ENCODE measurements at regions not wholly inside any gene's neighbourhood (a gene's known extent, or its start where the extent isn't known, plus 50 kb on each side); places are given as distances from the start of the nearest gene placed in this dataset.

GRCh38 chr10:4450981-4451908 is 374.8 kb upstream of the AKR1E2 start:
- no peak overlapping the region for H3K9ac ChIP-seq (ENCODE audit: control insufficient read depth, extremely low read depth, insufficient read depth, low read length)

DNA sequence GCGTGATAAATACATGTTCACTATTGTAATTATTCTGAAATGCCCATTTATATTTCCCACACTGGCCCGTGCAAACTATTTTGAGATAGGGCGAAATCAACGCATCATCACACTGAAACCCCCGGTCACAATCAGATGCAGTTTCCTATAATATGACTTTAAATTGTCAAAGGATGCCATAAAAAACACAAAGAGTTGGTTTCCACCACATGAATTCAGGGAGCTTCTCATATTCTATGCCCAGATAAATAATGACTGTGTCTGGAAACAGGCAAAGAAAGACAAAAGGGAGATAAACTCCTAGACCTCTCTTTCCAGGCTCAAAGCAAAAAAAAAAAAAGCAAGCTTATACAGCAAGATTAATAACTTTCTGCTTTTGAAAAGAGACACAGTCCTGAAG is 375.8 kb upstream of the AKR1E2 start:
- TF ChIP-seq EZH2 (IDR thresholded peaks at IDR 0.05; ENCODE audit: low read length) = no peak
- no peak for TF ChIP-seq CTCF (optimal IDR thresholded peaks at IDR 0.05 in 1 of 3, IDR thresholded peaks at IDR 0.05 in 1 of 3, conservative IDR thresholded peaks at IDR 0.05 in 1 of 3; ENCODE audit: extremely low read depth in 1 of 3, insufficient read depth in 2 of 3, low read length in 3 of 3)
- FAIRE-seq = no peak
- no peak overlapping the region for H3K27ac ChIP-seq (ENCODE audit: control insufficient read depth, insufficient read depth, low read length)
- no peak overlapping the region for H3K4me2 ChIP-seq (ENCODE audit: control insufficient read depth, extremely low read depth, insufficient read depth, low read depth, low read length)
- no peaks in the 10 kb centered on the region for H3K27me3 ChIP-seq (ENCODE audit: control insufficient read depth, extremely low read depth, insufficient read depth, low read length)
- no peak overlapping the region for H2AFZ ChIP-seq (ENCODE audit: control insufficient read depth, low read length)
- dilution Hi-C loops (cut with MboI; ENCODE audit: extremely low pct_ligation_motif_present, low sequenced_read_pairs) = no loop called here
- no peaks in the 10 kb centered on the region for H4K20me1 ChIP-seq (ENCODE audit: control insufficient read depth, extremely low read depth, insufficient read depth, low read length)
- H3K4me1 ChIP-seq (ENCODE audit: control insufficient read depth, extremely low read depth, insufficient read depth, low read length) = peaks cover 6% of the 10 kb centered on the region
- no peaks in the 10 kb centered on the region for H3K79me2 ChIP-seq (ENCODE audit: control insufficient read depth, insufficient read depth, low read length)
- no peak overlapping the region for H3K4me3 ChIP-seq (ENCODE audit: control insufficient read depth in 2 of 3, extremely low read depth in 1 of 3, insufficient read depth in 2 of 3, low read depth in 1 of 3, low read length in 3 of 3)
- H3K9ac ChIP-seq (ENCODE audit: control insufficient read depth, extremely low read depth, insufficient read depth, low read length) = no peak overlapping the region
- H3K9me3 ChIP-seq (ENCODE audit: control insufficient read depth, low read depth, low read length) = no peaks in the 10 kb centered on the region
- peaks cover 2% of the 10 kb centered on the region for H3K9me1 ChIP-seq (ENCODE audit: control insufficient read depth, extremely low read depth, insufficient read depth, low read length)
- H3K36me3 ChIP-seq (ENCODE audit: control insufficient read depth in 2 of 2, extremely low read depth in 1 of 2, insufficient read depth in 2 of 2, low read length in 2 of 2) = no peaks in the 10 kb centered on the region
- DNase-seq (ENCODE audit: low read depth, low spot score) = no peak

More at GRCh38 chr10:4450981-4451908, 374.8 kb upstream of the AKR1E2 start:
- dilution Hi-C loops (cut with MboI; ENCODE audit: extremely low pct_ligation_motif_present, low sequenced_read_pairs) = no loop called here
- Histone ChIP-seq H4K20me1 (ENCODE audit: control insufficient read depth, extremely low read depth, insufficient read depth, low read length) (no peaks in the 10 kb centered on the region), H3K9me3 (ENCODE audit: control insufficient read depth, low read depth, low read length) (no peaks in the 10 kb centered on the region), H3K9me1 (ENCODE audit: control insufficient read depth, extremely low read depth, insufficient read depth, low read length) (peaks cover 2% of the 10 kb centered on the region), H3K27ac (ENCODE audit: control insufficient read depth, insufficient read depth, low read length) (no peak overlapping the region), H3K79me2 (ENCODE audit: control insufficient read depth, insufficient read depth, low read length) (no peaks in the 10 kb centered on the region), H3K4me3 (ENCODE audit: control insufficient read depth in 2 of 3, extremely low read depth in 1 of 3, insufficient read depth in 2 of 3, low read depth in 1 of 3, low read length in 3 of 3) (no peak overlapping the region), H3K4me1 (ENCODE audit: control insufficient read depth, extremely low read depth, insufficient read depth, low read length) (peaks cover 6% of the 10 kb centered on the region), H3K36me3 (ENCODE audit: control insufficient read depth in 2 of 2, extremely low read depth in 1 of 2, insufficient read depth in 2 of 2, low read length in 2 of 2) (no peaks in the 10 kb centered on the region), H2AFZ (ENCODE audit: control insufficient read depth, low read length) (no peak overlapping the region), H3K4me2 (ENCODE audit: control insufficient read depth, extremely low read depth, insufficient read depth, low read depth, low read length) (peak overlapping the region; percentile 51), H3K27me3 (ENCODE audit: control insufficient read depth, extremely low read depth, insufficient read depth, low read length) (no peaks in the 10 kb centered on the region)
- peak; percentile 60 for FAIRE-seq
- TF ChIP-seq EZH2 (IDR thresholded peaks at IDR 0.05; ENCODE audit: low read length) (no peak), CTCF (optimal IDR thresholded peaks at IDR 0.05 in 1 of 3, IDR thresholded peaks at IDR 0.05 in 1 of 3, conservative IDR thresholded peaks at IDR 0.05 in 1 of 3; ENCODE audit: extremely low read depth in 1 of 3, insufficient read depth in 2 of 3, low read length in 3 of 3) (no peak)
- no peak for DNase-seq (ENCODE audit: low read depth, low spot score)

Data from keratinocyte (primary cell).